ENCODE measurements at regions not wholly inside any gene's neighbourhood (a gene's known extent, or its start where the extent isn't known, plus 50 kb on each side); places are given as distances from the start of the nearest gene placed in this dataset.

- no peak for TF ChIP-seq CTCF (IDR thresholded peaks at IDR 0.05)
- no peak for TF ChIP-seq POLR2A (IDR thresholded peaks at IDR 0.05)
These were observed 172.6 kb downstream of the TUSC1 start for GRCh38 chr9:25505644-25506043.
